Osteocyte (in vitro differentiated cells): ENCODE measurements at regions not wholly inside any gene's neighbourhood (a gene's known extent, or its start where the extent isn't known, plus 50 kb on each side); places are given as distances from the start of the nearest gene placed in this dataset.

Experiments
- DNase-seq: peaks from one replicate; pipeline ENCODE4 v3.0.0; 2021; ENCODE audit warnings: mixed read lengths; ENCODE audit not compliant: unreplicated experiment; ENCODE audit errors: extremely low spot score
- H3K27ac Mint-ChIP-seq: one replicate; pipeline ENCODE4 v1.8.0; 2021; ENCODE audit warnings: mild to moderate bottlenecking, mixed read lengths; ENCODE audit not compliant: unreplicated experiment
- H3K27me3 Mint-ChIP-seq: one replicate; pipeline ENCODE4 v1.8.0; 2021; ENCODE audit warnings: mixed read lengths; ENCODE audit not compliant: unreplicated experiment
- H3K36me3 Mint-ChIP-seq: one replicate; pipeline ENCODE4 v1.8.0; 2021; ENCODE audit warnings: mixed read lengths; ENCODE audit not compliant: unreplicated experiment
- H3K4me1 Mint-ChIP-seq: one replicate; pipeline ENCODE4 v1.8.0; 2021; ENCODE audit warnings: mixed read lengths; ENCODE audit not compliant: unreplicated experiment
- H3K4me3 Mint-ChIP-seq: one replicate; pipeline ENCODE4 v1.8.0; 2021; ENCODE audit warnings: mild to moderate bottlenecking, moderate library complexity, mixed read lengths; ENCODE audit not compliant: unreplicated experiment
- H3K9me3 Mint-ChIP-seq: one replicate; pipeline ENCODE4 v1.8.0; 2021; ENCODE audit warnings: mixed read lengths; ENCODE audit not compliant: unreplicated experiment
- TF ChIP-seq, protein P1 (sequence below): fragments of 200-600 bp; sonication (generic); IDR thresholded peaks from 2 replicates; pipeline ENCODE4 v1.5.0; 2021; ENCODE audit warnings: antibody characterized with exemption, mild to moderate bottlenecking, moderate library complexity

DNA sequence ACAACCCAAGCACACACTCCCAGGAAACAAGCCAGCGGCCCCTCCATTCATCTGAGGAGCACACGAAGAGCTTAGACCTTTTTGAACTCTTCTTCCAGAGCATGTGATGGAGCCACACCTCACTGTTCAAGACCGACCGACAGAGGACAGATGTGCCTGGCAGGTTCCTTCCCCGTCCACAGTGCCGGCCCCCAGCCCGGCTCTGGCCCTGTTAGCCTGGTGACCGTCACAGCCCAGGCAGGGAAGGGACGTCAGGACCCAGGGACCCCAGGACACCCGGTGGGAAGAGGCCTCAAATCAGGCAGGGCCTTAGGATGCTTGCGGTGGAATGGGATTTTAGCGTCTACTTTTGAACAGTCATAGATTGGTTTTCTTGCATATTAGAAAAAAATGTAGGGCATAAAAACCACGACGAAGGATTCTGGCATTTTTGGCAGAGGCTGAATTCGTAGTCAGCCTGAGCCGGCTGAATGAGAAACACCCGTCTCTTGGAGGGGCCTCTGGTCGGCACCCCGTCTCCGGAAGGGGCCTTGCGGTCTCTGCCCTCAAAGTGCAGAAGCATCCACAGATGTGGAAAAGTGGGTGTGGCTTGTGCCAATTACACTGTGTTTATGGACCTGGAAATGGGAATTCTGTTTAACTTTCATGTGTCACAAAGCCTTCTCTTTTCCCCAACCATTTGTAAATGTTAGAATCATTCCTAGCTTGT lies 79.3 kb downstream of the SIK1 start:
- Mint-ChIP-seq H3K4me3 (no peak overlapping the region), H3K36me3 (no peaks in the 10 kb centered on the region)

DNA sequence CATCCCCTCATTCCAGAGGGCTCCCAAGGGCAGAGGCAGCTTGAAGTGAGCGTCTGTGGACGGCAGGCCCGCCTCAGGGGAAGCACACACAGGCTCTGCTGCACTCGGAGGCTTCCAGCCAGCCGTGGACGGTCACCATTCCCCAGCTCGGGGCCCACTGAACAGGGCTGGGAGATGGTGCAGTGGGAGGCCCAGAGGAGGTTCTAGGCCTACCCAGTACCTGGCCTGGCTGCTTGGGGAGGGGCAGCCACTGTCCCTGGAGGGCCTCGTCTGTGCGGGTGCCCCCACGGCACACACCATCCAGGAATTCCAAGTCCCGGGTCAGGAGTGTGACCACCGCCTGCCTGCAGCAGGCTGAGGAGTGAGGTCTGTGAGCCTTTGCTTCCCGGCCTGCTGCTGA lies 80.4 kb downstream of the SIK1 start:
- no peaks in the 10 kb centered on the region for H3K27me3 Mint-ChIP-seq
- H3K27ac Mint-ChIP-seq, result no peak overlapping the region
- no peaks in the 10 kb centered on the region for H3K36me3 Mint-ChIP-seq
- TF ChIP-seq, protein P1, sequence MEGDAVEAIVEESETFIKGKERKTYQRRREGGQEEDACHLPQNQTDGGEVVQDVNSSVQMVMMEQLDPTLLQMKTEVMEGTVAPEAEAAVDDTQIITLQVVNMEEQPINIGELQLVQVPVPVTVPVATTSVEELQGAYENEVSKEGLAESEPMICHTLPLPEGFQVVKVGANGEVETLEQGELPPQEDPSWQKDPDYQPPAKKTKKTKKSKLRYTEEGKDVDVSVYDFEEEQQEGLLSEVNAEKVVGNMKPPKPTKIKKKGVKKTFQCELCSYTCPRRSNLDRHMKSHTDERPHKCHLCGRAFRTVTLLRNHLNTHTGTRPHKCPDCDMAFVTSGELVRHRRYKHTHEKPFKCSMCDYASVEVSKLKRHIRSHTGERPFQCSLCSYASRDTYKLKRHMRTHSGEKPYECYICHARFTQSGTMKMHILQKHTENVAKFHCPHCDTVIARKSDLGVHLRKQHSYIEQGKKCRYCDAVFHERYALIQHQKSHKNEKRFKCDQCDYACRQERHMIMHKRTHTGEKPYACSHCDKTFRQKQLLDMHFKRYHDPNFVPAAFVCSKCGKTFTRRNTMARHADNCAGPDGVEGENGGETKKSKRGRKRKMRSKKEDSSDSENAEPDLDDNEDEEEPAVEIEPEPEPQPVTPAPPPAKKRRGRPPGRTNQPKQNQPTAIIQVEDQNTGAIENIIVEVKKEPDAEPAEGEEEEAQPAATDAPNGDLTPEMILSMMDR, result no peak
- no peak overlapping the region for H3K4me3 Mint-ChIP-seq
- H3K9me3 Mint-ChIP-seq, result no peaks in the 10 kb centered on the region
- peaks cover 13% of the 10 kb centered on the region for H3K4me1 Mint-ChIP-seq
- DNase-seq, result no peak

More for the DNA sequence above, 79.3 kb downstream of the SIK1 start:
- Mint-ChIP-seq H3K27me3 (no peaks in the 10 kb centered on the region), H3K9me3 (no peaks in the 10 kb centered on the region), H3K4me1 (peaks cover 13% of the 10 kb centered on the region), H3K27ac (no peak overlapping the region)
- TF ChIP-seq, protein P1, result no peak
- no peak for DNase-seq

DNA sequence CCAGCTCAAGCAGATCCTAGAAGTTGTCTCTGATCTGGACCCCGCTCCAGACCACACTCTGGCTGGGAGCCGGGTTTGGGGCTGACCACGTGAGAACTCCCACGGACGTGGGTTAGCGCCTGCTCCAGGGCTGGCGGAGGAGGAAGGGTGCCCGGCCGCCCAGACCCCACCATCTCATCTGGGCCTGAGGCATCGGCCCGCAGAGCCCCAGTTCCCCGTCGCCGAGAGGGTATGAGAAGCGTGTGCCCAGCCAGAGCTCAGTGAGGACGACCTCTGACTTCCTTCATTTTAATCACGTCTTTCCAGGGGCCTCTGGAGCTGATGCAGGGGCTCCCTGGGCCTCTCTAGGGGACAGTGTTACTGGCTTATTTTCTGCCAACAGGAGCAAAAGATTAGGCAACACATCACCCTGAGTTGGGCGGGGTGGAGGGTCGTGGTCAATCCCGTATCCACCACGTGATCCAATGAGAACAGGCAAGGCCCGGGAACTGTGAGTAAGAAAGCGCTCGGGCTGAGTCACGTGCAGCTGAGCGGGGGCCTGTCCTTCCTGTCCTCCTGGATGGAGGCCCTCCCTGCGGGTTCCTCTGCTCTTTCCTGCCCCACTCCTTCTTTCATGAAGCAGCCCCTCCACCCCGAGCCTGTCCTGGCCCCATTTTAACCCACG lies 81.1 kb downstream of the SIK1 start:
- TF ChIP-seq, protein P1, result no peak
- Mint-ChIP-seq H3K36me3 (no peaks in the 10 kb centered on the region), H3K4me1 (peaks cover 18% of the 10 kb centered on the region), H3K4me3 (no peak overlapping the region), H3K9me3 (no peaks in the 10 kb centered on the region), H3K27me3 (no peaks in the 10 kb centered on the region), H3K27ac (no peak overlapping the region)
- DNase-seq, result no peak

DNA sequence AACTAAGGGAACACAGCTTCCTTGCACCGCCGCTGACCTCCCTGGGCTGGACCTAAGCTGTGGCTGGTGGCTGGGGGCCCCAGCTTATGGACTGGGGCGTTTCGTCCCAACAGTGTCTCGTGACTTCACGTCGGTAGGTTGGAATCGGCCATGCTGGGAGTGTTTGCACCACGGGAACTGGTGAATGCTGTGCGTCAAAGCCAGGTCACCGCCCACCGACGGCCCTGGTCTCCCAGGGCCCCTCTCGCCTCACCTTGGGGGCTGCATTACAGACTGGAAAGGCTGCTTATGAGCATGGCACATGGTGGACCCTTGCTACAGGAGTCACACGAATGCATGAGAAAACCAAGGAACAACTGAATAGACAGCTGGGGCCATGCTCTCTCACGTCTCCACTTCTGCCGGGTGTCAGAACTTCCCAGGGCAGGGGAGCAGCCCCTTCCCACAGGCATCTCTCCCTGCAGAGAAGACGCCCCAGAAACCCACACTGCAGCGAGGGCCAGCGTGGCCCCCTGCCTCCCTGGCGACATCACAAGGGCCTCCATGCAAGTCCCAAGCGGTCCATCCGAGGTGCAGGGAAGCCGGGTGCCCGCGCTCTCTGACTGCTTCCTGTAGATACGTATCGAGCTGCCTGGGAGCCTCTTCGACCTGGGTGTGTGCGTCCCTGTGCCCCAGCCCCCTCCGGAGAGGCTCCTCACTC lies 81.7 kb downstream of the SIK1 start:
- no peak overlapping the region for H3K4me3 Mint-ChIP-seq
- no peaks in the 10 kb centered on the region for H3K36me3 Mint-ChIP-seq
- no peaks in the 10 kb centered on the region for H3K27me3 Mint-ChIP-seq
- H3K4me1 Mint-ChIP-seq, result peaks cover 23% of the 10 kb centered on the region
- no peaks in the 10 kb centered on the region for H3K9me3 Mint-ChIP-seq
- DNase-seq, result no peak
- no peak overlapping the region for H3K27ac Mint-ChIP-seq
- TF ChIP-seq, protein P1, result no peak
